GM18873 (cell line): ENCODE measurements at regions not wholly inside any gene's neighbourhood (a gene's known extent, or its start where the extent isn't known, plus 50 kb on each side); places are given as distances from the start of the nearest gene placed in this dataset.

ENCODE experiments used
- ATAC-seq: cut with Tn5 transposase; IDR thresholded peaks from one replicate; pipeline ENCODE4 v1.9.1; 2021; ENCODE audit warnings: mild to moderate bottlenecking, moderate library complexity, moderate number of reproducible peaks; ENCODE audit not compliant: unreplicated experiment, low FRiP score

DNA sequence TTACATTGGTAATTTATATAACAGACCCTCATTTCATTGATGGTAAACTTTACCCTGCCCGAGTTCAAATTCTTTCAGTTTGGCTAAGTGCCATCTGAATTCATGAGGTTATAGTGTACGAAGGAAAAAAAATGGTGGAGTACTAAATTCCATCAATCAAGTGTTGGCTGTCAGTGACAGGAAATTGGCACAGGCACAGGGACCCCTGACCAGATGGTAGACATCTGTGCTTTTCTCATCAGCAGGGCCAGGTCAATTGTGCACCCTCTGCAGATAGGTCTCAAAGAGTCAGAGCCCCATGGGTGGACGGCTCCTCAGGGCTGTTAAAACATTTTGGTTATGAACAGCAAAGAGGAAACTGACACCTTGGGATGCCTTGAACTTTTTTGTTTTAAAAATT is 439.2 kb downstream of the SETBP1 start:
- ATAC-seq = no peak

DNA sequence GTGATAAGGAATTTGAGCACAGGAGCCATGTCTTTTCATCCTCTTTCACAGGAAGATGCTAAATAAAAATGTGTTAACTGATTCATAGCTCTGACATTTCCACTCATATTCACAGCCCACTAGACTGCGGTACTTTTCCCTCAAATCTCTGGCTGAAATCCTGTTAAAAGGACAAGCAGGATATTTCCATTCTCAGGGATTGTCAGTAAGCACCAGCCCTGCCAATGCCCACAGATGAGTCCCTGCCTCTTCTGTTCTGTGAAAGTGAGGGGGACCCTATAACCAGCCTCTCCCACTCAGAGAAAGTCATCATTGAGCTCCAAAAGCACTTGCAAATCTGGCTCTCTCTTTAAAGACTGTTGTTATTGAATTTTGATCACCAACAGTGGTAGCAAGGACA is 440.5 kb downstream of the SETBP1 start:
- no peak for ATAC-seq

DNA sequence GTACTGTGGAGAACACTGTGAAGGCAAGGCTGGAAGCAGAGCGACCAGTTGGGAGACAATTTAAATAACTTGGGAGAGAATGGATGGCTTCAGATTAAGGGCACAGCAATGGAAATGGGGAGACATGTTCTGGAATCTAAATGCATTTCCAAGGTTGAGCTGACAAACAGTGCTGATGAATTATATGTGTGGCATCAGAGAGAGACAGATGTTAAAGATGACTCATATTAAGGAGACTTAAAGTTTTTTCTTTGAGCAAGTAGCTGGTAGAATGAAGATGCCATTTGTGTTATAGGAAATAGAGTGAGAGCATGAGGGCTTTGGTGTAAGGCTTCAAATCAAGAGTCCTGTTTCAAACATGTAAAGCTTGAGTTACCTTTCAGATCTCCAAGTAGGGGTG is 441.8 kb downstream of the SETBP1 start:
- ATAC-seq = no peak

DNA sequence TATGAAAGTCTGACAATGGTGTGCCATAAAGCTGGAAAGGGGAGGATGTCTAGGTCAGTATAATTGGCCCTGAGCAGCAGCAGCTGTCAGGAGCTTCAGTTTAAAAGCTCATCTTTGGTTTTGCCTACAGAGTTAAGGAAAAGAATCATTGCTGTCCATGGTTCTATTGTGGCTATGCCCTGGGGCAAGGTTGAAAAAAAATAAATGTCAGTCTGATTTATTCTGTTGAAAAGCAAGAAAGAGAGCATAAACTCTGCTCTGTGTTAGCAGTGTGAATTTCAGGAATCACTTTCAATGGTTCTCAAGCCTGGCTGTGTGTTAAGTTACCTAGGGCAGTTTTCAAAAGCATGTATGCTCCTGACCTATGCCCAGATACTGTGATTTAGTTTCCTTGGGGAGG is 446.7 kb downstream of the SETBP1 start:
- ATAC-seq = no peak

DNA sequence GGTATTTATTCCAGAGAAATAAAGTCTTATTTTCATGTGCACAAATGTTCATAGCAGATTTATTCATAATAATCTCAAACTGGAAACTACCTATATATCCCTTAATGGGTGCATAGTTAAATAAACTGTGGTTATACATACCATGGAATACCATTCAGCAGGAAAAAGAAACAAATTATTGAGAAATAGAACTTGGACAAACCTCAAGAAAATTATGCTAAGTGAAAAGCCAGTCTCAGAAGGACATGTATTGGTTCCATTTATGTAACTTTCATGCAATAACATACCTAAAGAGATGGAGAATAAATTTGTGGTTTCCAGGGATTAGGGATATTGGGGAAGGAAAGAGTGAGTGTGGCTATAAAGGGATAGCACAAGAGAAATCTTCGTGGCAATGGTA is 452.6 kb downstream of the SETBP1 start:
- no peak for ATAC-seq

DNA sequence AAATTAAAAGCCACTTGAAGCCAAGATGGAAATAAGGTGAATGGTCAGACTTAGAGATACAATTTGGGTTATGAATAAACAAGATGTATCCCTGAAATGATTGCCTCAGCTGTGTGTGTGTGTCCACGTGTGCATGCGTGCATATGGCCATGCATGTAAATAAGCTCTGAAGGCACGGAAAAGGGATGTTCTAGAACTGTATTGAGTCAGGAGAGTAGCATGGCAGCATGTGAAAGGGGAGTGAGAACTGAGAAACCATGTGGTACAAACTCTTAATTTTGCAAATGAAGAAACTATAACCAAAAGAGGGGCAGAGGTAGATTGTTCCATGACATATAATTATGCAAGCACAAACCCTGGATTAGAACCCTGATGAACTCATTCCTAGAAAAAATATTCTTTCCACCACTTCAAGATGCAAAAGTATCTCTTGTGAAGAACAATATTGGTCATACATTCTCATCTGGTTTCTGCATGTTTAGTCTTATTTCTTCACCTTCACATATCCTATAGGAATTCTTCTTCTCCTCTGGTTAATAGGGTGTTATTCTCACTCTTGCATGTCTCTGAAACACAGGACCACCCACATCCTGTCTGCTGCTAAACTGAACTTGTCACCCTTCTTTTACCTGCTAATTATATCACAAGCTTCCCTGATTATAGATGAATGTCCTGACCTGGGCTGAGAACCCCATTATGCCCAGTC is 455.8 kb downstream of the SETBP1 start:
- no peak for ATAC-seq

DNA sequence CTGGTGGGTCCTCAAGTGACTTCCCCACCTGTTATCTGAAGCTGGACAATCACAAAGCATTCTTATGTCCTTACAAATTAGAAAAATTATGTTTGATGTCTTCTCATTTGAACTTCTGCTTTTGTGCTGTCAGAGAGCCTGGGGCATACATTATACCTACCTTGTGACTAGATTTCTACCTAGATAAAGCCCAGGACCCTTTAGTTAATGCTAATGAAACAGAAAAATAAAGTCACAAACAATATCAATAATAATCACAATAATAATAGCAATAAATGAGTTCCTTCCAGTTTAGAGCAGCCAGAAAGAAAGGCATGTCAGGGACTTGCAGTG is 456.4 kb downstream of the SETBP1 start:
- ATAC-seq = no peak

DNA sequence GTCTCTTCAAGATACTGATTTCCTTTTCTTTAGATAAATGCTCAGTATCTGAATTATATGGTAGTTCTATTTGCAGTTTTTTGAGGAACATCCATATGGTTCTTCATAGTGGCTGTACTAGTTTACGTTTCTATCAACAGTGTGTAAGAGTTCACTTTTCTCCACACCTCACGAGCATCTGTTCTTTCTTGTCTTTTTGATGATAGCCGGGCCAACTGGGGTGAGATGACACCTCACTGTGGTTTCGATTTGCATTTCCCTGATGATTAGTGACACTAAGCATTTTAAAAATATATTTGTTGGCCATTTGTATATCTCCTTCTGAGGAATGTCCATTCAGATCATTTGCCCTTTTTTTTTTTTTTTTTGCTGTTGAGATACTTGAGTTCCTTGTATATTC is 458.8 kb downstream of the SETBP1 start:
- ATAC-seq = no peak

DNA sequence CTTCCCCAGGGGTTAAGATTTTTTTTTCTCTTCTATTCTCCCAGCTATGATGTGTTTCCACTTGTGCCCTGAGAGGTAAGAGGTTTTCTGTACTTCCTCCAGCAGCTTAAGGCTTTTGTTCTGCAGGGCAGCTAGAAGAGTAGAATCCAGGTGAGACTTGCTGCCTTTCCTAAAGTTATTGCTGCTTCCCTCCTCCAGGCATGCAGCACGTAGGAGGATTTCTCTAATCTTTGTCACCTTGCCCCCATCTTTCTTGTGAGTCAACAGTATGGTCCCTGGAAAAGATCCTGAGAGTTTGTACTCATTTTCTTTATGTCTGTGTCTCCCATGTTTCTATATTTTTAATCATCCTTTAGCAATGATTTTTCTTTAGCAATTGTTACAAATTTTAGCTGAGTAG is 462.2 kb downstream of the SETBP1 start:
- no peak for ATAC-seq

DNA sequence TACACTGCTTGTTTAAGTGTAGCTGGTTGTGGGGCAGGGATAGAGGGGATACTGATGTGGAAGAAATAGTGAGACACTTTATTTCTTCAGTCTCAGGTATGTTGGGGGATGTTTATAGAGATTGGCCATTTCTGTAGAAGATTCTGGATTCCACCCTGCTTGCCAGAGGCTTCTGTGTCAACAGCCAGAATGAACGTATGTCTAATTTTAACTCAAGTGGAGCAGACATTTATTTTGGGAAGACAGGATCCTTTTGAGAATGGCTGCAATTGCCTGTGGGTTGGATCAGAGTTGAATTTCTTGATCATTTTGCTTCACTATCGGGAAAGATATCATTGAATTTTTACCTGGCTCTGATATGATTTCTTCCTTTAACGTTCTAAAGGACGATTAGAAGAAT is 465.6 kb upstream of the SLC14A2 start:
- no peak for ATAC-seq

DNA sequence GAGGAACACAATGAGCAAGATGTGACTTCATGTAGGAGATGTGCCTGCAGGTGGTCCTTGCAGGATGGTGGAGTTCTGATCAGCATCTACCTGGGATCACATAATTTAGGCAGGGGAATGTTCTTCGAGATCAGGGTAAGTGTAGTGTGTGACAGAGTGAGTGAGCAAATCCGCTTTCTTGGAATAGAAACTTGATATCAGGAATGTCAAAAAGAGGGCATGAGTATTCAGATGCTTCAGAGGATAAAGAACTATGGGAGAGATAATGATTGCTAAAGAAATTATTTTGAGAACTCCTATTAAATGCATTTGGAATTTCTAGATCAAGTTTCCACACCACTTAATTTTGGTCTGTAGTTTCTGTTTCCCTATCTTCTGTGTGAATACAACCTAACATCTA is 463.6 kb upstream of the SLC14A2 start:
- ATAC-seq = no peak

DNA sequence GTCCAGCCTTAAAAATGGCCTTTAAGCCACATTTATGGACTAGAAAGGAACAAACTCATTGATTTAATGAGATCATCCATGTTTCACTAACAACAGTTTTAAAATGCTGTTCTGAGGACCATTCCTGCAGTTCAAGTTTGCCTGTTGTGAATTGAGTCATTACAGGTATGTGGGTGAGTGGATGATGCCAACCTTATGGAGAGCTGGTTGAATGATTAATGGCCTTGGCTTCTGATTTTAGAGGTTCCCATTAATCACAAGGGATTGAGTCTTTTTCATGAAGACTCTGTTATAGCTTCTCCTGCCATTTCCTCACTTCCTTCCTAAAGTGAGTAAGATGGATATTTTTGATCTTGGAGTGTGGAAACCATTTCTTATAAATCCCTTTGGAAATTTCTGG is 459.8 kb upstream of the SLC14A2 start:
- no peak for ATAC-seq

DNA sequence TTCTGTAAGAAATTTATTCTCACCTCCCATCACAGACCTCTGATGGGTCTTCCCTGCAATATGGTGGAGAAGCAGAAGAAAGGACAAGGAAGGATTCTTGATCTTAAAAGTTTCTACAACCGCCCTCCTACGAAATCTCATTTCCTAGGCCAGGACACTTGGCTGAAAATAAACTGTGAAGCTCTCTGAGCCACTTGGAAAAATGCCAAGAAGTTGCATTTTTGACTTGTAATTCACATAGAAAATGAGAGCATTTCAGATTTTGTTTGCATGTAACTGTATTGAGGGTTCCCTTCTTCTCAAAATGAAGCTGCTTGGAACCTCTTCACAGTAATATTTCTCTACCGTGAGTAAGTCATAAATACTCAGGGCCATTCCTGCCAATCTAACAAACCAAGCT is 458.3 kb upstream of the SLC14A2 start:
- no peak for ATAC-seq

DNA sequence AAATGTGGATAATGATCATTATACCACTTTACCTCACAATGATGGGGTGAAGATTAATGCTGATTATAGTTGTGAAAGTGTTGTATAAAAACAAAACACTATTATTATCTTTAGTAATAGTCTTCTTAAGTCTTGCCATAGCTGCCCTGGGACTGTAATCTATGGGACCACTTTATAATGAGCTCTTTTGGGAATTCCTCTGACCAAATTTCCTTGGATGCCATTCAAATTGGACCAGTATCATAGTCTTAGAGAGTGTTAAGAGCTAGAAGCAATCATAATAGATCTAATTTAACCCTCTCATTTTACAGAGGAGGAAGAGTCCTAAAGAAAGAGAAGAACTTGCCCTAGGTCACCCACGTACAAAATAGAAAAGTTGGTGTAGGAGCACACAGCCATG is 457.7 kb upstream of the SLC14A2 start:
- ATAC-seq = no peak

DNA sequence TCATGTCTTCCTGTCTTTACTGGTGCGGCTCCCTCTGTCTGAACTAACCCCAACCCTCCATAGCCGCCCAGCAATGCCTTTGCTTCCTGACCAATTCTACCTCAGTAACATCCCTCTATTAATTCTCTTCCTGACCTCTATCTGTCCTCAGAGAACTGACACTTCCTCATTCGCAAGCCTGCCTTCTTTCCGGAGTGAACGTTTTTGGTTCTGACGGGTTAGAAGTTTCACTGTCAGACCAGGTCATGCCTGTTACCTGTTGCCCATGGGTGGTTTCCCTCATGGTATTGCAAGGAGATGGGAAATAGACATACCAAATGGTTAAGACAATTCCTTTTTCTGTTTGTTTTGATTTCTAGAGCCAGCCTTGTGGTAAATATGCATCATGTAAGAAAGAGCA is 453.4 kb upstream of the SLC14A2 start:
- peak; percentile 82 for ATAC-seq

DNA sequence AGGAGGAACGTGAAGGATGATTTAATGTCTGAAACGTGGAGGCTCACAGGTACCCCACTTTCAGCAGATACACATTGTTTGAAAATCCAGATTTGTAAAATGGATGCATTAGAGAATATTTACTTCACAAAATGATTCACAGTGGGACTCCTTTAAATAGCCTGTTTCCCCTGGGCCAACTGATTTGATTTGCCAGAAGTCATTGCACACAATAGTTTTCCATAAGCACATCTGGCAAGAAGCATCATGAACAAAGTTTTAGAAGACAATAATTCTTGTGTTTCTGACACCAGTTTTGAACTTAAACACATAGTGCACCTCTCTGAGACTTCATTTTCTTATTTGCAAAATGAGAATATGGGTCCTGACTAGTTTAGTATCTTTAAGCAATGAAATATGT is 451.4 kb upstream of the SLC14A2 start:
- ATAC-seq = no peak

DNA sequence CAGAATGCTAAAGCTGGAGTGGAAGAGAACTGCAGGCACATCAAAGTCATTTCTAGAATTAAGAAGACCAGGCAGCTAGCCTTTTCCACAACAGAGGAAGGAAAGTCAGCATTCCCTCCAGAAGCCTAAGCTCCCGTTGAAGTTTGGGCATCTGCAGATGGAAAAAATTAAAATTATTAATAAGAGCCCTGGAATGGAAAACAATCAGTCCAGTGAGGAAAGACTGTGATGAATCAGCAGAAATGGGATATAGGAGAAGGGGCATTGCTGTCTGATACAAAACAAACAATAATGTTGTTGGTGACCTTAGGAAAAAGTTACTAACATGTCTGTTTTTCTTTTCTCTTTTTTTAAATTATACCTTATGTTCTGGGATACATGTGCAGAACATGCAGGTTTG is 450.7 kb upstream of the SLC14A2 start:
- no peak for ATAC-seq

DNA sequence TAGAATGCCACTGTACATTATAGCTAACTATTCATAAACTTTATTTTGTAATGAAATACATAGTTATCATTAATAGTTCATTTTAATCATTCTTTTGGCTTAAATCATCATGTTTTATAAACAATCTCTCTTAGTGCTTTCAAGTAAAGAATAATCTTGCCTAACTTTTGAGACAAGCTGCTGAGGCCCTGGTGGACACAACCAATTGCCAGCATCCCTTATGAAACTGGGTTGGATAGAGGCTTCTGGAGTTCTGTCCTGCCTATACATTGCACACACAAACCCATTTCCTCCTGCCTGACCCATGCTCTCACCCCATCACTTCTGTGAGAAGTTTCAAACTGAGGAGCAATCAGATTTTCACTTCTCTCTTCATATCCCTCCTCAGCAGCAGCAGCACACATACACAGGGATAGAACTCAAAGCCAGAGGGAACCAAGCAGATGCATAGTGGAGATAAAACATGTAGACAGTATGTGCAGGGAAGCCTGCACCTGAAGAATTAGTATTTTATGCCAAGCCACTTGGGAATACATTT is 450.0 kb upstream of the SLC14A2 start:
- no peak for ATAC-seq

DNA sequence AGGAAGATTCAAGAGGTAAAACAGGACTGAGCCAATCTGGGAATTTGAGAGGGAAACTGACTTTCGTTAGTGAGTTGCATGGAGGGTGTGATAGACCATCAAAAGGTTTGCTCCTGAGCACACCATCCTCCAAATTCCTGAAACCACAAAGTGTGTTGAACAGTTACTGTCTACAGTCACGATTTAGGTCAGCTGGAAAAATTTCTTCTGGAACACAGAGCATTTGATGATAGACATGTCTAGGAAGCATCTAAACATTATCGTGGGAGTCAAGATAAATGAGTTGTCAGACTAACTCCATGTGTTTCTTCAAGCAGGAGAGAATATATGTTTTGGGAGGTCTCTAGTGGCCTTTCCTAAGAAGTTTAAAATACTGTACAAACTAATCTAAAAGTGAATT is 449.4 kb upstream of the SLC14A2 start:
- no peak for ATAC-seq

DNA sequence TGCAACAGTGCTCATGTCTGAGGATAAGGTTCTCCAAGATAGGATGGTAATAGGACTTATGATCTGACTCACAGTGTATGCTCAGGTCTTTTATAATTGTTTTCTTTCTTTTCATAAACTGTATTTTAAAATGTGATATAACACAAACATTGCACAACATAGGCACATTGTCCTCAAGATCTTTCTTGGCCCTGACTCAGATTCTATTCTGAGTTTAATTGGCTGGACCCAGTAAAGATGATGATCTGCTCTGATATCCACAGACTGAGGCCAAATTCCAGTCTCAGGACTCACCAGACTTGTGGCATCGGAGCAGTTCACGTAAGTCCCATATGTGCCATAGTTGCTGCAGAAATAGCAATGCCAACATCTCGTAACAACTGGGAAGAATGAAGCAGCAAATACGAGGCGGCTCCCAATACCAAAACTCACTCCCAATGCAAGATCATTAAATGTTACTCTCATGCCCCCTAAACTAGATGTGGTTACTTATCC is 448.9 kb upstream of the SLC14A2 start:
- no peak for ATAC-seq

DNA sequence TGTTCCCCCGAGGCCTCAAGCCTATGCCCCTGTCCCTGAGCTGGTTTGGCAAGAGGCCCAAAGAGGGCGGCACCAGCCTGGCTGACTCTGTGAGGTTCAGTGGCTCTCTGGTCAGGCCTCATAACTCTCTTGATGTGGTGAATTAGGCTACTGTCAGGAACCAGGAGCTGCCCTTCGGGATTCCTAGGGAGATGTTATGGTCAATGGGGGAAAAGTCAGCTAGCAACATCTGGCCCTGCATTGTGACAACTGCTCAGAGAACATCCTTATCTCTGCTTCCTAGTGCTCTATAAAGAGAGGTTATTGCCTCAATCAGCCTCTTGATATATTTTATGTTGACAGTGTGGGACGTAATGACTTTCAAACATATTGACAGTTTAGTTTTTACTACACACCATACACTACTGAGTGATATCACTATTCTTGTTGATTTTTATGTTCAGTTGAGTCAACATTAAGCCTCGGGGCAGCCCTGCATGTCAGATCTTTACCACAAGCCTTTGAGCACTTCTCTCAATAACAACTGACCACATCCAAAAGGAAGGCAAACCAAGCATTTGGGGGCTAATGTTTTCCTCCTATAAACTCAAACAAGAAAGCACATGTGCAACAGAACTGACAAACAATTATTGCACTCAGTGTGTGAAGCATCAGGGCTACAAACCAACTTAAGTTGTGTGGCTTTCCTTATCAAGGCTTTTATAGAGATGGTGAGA is 448.3 kb upstream of the SLC14A2 start:
- ATAC-seq = no peak

DNA sequence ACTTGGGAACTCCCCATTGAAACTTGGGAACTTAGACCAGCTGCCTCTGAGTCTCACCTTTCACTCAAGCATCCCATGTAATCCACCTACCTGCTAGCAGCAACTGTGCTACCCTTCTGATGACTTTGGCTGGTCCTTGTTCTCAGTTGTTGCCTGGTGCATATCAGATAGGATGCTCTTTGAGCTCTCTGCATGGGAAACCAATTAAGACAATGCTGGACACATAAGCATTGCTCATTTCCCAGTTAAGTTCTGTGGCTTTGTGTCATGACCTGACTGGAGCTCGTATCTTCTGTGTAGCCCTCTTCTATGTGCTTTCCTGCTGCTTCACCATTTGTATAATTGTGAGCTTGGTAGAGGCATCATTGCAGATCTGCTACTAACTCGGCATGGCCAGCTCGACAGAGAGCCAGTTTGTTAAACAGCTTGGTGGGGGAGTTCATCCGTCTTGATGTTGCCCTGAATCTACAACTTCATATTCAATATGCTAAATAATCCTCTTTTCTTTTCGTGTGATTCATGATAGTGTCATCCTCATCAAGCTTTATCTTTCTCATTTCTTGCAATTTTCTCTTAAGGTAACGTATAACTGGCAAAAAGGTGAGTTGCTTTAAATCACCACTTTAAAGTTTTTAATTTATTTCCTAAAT is 447.5 kb upstream of the SLC14A2 start:
- no peak for ATAC-seq
